HG02943 (cell line): ENCODE measurements at regions not wholly inside any gene's neighbourhood (a gene's known extent, or its start where the extent isn't known, plus 50 kb on each side); places are given as distances from the start of the nearest gene placed in this dataset.

Experiments
- ATAC-seq: cut with Tn5 transposase; IDR thresholded peaks from one replicate; pipeline ENCODE4 v1.9.1; 2021; ENCODE audit warnings: mild to moderate bottlenecking, low read depth, moderate library complexity; ENCODE audit not compliant: unreplicated experiment

DNA sequence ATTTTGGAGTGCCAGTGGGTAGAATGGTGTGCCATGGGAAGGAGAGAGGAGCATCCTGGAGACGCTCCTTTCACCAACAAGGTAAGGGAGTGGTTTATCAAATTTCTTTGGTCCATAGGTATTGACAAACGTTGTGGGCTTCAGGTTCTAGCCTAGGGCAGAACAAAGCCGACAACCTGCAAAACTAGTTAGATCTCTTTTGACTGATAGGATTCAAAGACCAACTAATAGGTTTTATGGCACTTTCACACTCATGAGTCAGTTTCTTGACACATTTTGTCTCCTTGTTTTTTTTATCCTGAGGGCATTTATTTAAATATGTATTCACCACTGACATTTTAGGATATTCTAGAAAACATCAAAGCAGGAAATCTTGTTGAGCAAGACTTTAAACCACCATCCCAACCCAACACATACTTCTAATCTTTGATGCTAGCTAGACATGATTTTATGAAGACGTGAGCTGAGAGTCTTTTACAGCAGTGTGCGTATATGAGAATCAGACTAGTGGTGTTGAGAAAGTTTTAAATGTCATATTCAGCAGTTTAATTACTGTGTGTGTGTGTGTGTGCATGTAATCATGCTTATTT is 370.4 kb upstream of the HSF2 start:
- no peak for ATAC-seq

DNA sequence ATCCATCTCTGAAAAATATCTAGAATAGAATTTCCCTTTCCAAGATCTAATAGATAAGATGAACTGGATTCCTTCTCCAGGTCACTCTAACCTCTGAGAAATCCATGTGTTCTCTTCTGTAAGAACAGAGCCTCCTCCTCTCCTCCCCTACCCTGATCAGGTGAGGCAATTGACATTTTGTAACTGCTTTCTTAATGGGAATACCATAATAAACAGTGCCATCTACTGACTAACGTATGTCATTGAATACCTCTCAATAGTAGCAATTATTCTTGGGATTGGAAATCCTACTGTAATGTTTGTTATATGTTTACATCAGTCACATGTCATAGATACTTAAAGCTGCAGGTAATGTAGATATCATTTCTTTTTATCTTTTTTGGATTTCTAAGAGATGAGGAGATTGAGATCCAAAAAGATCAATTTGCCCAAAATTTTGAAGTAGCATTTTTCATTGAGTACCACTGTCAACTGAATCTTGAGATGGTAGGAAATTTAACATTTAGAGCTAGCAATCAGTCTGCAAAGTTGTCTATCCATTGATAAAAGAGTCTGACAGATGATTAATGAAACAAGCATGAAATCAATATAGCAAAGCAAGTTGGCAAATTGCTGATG is 365.8 kb upstream of the HSF2 start:
- peak; percentile 87 for ATAC-seq

DNA sequence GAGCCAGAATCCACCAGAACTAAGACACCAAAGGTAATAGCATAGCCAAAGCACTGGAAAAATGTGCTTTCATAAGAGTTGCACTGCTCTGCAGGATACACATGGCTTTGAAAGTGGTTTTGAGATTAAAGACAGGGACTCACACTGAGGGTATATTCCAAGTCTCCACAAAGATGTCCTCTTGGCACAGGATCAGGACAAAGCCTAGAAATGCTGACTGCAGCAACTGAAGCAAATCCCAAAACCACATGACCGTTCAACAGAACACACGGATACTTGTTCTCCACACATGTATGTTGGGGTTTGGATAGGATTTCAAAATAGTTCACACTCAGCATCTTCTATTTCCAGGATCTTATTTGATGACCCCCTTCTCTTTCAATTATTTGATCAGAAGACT is 364.3 kb upstream of the HSF2 start:
- no peak for ATAC-seq

GRCh38 chr6:122040261-122040660 is 359.2 kb upstream of the HSF2 start:
- ATAC-seq: no peak

- ATAC-seq: no peak
These were observed 357.1 kb upstream of the HSF2 start for GRCh38 chr6:122042380-122042779.

- no peak for ATAC-seq
These were observed 356.3 kb upstream of the HSF2 start for GRCh38 chr6:122042960-122043735.

DNA sequence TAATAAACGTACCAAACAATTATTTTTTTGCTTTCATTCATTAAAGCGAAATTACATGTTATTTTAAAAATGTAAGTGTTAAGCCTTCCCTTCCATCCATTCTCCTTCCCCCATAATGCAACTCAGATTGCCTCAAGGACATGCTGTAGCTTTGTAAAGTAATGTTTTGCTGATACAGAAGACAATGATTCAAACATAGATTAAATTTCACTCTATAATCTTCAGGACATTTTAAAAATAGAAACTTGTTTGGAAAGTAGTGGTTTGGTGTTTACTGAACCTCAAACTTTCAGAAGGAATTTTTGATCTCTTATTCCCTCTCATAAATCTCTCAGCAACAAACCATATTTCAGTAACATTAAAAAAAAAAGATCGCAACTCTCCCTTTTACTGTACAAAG is 350.9 kb upstream of the HSF2 start:
- ATAC-seq: no peak

DNA sequence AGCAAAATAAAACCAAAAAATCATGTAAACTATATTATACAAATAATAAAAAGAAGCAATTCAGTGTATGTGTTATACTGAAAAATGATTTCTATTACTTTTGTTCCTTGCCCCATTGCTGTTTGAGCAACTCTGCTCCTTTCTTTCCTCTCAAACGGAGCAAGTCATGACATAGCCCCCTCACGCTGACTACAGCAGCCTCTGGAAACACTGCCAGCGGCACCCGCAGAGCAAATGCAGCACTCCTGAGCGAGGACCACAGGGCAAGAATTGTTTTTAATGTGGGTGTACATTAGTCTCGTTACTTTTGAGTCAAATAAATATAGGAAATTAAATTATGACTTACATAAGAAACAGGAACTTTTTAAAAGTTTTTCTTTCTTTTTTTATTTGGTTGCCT is 350.1 kb upstream of the HSF2 start:
- no peak for ATAC-seq

DNA sequence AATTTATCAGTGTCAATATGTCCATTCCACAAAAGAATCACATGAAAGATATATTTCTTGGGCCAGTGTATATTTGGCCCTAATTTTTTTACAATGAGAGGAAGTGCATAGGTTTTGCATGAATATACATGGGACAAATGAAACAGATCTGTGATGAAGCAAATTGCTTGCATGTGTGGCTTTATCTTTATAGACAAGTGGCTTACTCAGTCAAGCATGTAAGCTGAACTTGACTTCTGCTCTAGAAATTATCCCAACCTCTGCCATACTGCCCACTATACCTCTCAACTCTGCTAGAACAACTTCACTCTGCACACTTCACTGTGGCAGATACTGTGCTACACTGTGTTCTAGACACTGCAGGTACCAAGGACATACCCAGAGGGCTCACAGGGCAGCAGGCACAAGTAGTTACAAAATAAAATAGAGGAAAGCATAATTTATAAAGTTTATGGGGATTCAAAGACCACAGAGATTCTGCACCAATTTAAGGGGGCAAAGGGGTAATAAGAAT is 349.2 kb upstream of the HSF2 start:
- no peak for ATAC-seq

- no peak for ATAC-seq
These were observed 347.0 kb upstream of the HSF2 start for GRCh38 chr6:122052346-122052900.

DNA sequence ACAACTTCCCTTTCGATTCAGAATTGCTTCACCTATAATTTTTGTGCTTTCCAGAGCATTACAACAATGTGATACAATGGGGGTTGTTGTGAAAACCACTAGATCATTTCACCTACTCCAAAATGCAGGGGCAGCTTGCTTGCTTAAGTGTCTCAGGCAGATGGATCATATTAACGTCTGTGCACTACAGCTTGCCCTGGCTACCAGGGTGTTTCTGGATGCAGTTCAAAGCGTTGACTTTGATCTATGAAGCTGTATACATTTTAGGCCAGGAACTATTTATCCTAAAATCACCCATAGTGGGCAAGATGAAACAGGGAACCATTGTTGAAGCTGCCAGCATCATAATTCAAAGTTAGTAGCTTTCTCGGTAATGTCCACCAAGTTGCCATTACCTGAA is 339.5 kb upstream of the HSF2 start:
- no peak for ATAC-seq

DNA sequence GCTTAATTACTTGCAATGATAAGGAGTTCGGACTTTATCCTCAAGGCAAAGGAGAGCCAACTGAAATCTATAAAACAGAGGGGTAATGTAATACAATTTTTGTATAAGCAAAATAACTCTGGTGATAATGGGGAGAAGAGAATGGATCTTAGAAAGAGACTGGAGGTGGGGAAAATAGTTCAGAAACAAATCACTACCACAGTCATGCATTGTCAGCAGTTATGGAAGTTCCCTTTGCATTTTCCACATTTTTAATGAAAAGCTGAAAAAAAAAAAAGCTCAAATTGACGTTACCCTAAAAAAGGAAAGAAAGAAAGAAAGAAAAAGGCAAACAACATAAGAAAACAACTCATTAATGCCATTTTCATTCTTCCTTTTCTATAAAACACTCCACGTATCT is 337.6 kb upstream of the HSF2 start:
- ATAC-seq: no peak

DNA sequence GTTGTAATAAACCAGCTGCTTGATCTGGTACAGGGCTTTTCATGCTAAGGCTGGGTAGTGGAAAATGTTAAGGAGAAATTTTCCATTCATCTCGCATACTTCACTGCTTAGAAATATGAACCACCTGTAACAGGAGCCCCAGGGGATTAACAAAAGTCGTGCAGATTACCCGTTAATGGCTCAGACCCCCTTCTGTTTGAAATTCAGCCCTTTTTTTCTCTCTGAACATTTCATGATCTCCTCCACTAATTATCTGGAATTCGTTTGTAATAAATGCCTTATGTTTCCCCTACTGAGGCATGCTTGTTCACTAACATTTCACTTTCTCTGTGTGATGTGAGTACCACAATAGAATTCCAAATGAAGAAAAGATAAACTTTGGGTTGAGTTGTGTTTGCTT is 336.4 kb upstream of the HSF2 start:
- no peak for ATAC-seq

DNA sequence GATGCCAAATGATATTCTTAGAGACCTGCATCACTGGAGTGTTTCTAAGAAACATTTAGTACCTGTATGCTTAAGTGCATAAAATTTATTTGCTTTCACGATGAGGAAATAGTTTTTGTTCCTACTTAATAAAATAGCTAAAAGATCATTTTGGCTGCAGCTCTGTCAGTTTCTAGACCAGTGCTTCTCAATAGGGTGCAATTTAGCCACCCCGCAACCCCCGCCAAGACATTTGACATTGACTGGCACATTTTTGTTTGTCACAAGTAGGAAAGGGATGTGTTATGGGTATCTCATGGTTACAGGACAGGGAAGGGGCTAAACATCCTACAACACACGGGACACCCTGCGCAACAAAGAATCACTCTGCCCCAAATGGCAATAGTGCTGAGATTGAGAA is 335.7 kb upstream of the HSF2 start:
- ATAC-seq: no peak

- no peak for ATAC-seq
These were observed 333.3 kb upstream of the HSF2 start for GRCh38 chr6:122066200-122066599.

DNA sequence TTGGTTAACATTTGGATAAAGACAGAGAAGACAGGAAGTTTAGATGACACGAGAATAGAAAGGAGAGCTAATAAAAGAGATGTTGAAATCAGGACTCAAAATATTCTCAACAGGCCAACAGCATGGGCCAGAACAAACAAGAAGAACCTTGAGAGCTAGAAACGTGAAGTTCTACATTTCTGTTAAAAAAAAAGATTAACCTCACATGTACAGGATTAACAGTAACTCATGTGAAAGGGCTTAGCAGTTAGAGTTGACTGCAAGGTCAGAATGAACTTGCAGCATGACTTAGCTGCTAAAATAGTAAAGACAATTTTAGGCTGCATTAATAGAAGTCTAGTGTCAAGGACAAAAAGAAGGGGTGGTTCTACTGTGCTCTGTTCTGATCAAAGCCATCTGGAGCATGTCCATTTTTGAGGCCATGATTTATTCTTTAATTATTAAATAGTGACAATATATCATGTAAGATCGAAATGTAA is 331.1 kb upstream of the HSF2 start:
- no peak for ATAC-seq

GRCh38 chr6:122069932-122070331 is 329.5 kb upstream of the HSF2 start:
- no peak for ATAC-seq

DNA sequence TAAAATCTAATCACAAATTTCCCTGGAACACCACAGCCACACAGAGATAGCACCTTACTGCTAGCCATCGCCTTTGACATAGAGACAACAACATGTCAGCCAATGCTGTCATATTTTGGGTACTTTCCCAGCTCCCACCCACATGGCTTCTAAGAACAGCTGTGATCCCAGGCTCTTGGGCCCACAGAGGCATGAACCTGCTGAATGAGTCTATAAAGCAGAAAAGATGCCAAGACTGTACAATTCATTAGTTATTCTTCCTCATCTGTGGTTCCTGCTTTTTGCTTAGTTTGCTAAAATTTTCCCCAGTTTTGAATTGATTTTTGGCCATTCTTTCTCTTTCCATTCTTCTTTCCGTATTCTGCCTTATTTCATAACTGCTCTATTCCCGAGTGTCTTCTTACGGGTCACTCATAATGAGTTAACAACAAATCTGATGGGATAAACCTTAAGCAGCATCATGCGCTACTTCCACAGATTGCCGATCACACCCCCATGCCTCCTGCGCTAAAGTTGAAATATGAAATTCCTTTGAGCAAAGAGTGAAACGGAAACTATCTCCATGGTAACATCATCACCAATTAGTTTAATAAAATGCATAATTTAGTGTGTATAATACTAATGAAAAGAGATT is 327.3 kb upstream of the HSF2 start:
- no peak for ATAC-seq

GRCh38 chr6:122075084-122075838 is 324.2 kb upstream of the HSF2 start:
- no peak for ATAC-seq

GRCh38 chr6:122075917-122076316 is 323.5 kb upstream of the HSF2 start:
- no peak for ATAC-seq
